Left ventricle myocardium superior (tissue), 1 donor: ENCODE measurements at regions not wholly inside any gene's neighbourhood (a gene's known extent, or its start where the extent isn't known, plus 50 kb on each side); places are given as distances from the start of the nearest gene placed in this dataset.

Source experiments
- ATAC-seq: fragments of 200-7000 bp; cut with Tn5 transposase; one replicate; pipeline ENCODE4 v1.9.1; 2020; ENCODE audit warnings: mild to moderate bottlenecking, moderate library complexity
- DNase-seq: peaks from one replicate; pipeline ENCODE4 v3.0.0-alpha.2; 2020
- intact Hi-C: fragments of 100-400 bp; cut with micrococcal nuclease; formaldehyde crosslinking; loops from one replicate; pipeline ENCODE4 v1.11.0; 2022
- donor health status: DM: no; HTN: yes; CAD: no; lungs with severe emphysema.

- DNase-seq = no peak
- ATAC-seq = no peak
- intact Hi-C loops = no loop called here
Observed at GRCh38 chr12:108017472-108018057, 111.5 kb upstream of the WSCD2 start.

- ATAC-seq (no peak), DNase-seq (no peak)
- intact Hi-C loops = no loop called here
Observed at GRCh38 chr12:108019862-108020261, 109.2 kb upstream of the WSCD2 start.

- no peak for DNase-seq
- intact Hi-C loops = no loop called here
- ATAC-seq = no peak
Observed at GRCh38 chr12:108021141-108021540, 107.9 kb upstream of the WSCD2 start.

- no peak for ATAC-seq
- intact Hi-C loops = no loop called here
- DNase-seq = no peak
Observed at GRCh38 chr12:108021949-108022522, 107.1 kb upstream of the WSCD2 start.

GRCh38 chr12:108029051-108029835 is 99.8 kb upstream of the WSCD2 start:
- DNase-seq (no peak), ATAC-seq (no peak)
- intact Hi-C loops = no loop called here

- no peak for DNase-seq
- intact Hi-C loops = no loop called here
Observed at GRCh38 chr12:108033090-108033489, 96.0 kb upstream of the WSCD2 start.

GRCh38 chr12:108035372-108035771 is 93.7 kb upstream of the WSCD2 start:
- intact Hi-C loops = no loop called here
- ATAC-seq (no peak), DNase-seq (no peak)

More at GRCh38 chr12:108033090-108033489, 96.0 kb upstream of the WSCD2 start:
- ATAC-seq = no peak

- intact Hi-C loops = no loop called here
- DNase-seq (no peak), ATAC-seq (no peak)
Observed at GRCh38 chr12:108037960-108038359, 91.1 kb upstream of the WSCD2 start.

GRCh38 chr12:108039794-108040193 is 89.3 kb upstream of the WSCD2 start:
- intact Hi-C loops = no loop called here
- ATAC-seq (no peak), DNase-seq (no peak)

GRCh38 chr12:108040947-108041346 is 88.1 kb upstream of the WSCD2 start:
- no peak for DNase-seq
- intact Hi-C loops = no loop called here
- ATAC-seq = no peak

GRCh38 chr12:108043286-108043685 is 85.8 kb upstream of the WSCD2 start:
- no peak for ATAC-seq
- intact Hi-C loops = no loop called here
- no peak for DNase-seq

GRCh38 chr12:108043750-108044533 is 85.1 kb upstream of the WSCD2 start:
- no peak for DNase-seq
- intact Hi-C loops = no loop called here
- no peak for ATAC-seq

GRCh38 chr12:108046135-108046534 is 83.0 kb upstream of the WSCD2 start:
- DNase-seq = no peak
- intact Hi-C loops = no loop called here
- no peak for ATAC-seq

- intact Hi-C loops = no loop called here
- ATAC-seq = peak; percentile 41
Observed at GRCh38 chr12:108046650-108047049, 82.4 kb upstream of the WSCD2 start.

GRCh38 chr12:108047071-108047550 is 82.0 kb upstream of the WSCD2 start:
- DNase-seq (no peak), ATAC-seq (peak; percentile 73)
- intact Hi-C loops = no loop called here

More at GRCh38 chr12:108046650-108047049, 82.4 kb upstream of the WSCD2 start:
- no peak for DNase-seq

- ATAC-seq = no peak
- no peak for DNase-seq
- intact Hi-C loops = no loop called here
Observed at GRCh38 chr12:108048686-108049085, 80.4 kb upstream of the WSCD2 start.

- DNase-seq (no peak), ATAC-seq (no peak)
- intact Hi-C loops = no loop called here
Observed at GRCh38 chr12:108050696-108051095, 78.4 kb upstream of the WSCD2 start.

GRCh38 chr12:108052260-108052659 is 76.8 kb upstream of the WSCD2 start:
- intact Hi-C loops = no loop called here
- ATAC-seq (no peak), DNase-seq (no peak)

- ATAC-seq (no peak), DNase-seq (no peak)
- intact Hi-C loops = no loop called here
Observed at GRCh38 chr12:108053512-108053911, 75.6 kb upstream of the WSCD2 start.

GRCh38 chr12:108054496-108054895 is 74.6 kb upstream of the WSCD2 start:
- ATAC-seq (no peak), DNase-seq (no peak)
- intact Hi-C loops = no loop called here
